ENCODE measurements at regions not wholly inside any gene's neighbourhood (a gene's known extent, or its start where the extent isn't known, plus 50 kb on each side); places are given as distances from the start of the nearest gene placed in this dataset.

DNA sequence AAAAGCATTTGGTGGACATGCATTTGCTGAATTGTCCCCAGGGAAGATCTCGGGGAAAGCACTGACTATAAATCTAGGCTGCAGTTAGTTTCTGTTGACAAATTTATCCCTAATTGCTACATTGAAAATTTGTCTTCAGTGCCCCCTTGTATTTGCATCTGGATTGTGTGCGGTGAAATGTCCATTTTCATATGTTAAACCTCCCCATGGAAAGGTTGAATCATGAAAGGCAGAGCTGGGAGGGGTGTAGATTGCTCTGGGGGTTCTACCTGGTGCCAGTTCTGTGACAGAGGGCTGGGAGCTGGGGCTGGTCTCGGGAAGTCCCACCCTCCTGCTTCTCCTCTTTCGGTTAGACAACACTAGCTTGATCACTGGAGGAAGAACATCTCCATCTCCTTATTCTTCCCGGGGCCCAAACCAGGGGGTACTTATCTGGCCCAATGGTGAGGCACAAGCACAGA is 101.9 kb downstream of the GADD45G start:
- Mint-ChIP-seq H3K27me3 (ENCODE audit: insufficient read depth, unreplicated experiment) (no peaks in the 10 kb centered on the region), H3K4me3 (ENCODE audit: unreplicated experiment) (no peak overlapping the region), H3K27ac (ENCODE audit: unreplicated experiment) (no peak overlapping the region), H3K9me3 (ENCODE audit: unreplicated experiment) (no peaks in the 10 kb centered on the region), H3K4me1 (ENCODE audit: low read depth, unreplicated experiment) (no peaks in the 10 kb centered on the region), H3K36me3 (ENCODE audit: insufficient read depth, unreplicated experiment) (no peaks in the 10 kb centered on the region)
- Histone ChIP-seq H3K4me3 (ENCODE audit: low read depth, low read length) (no peak overlapping the region), H3K36me3 (ENCODE audit: control insufficient read depth, insufficient read depth, low read length) (no peaks in the 10 kb centered on the region), H3K9me3 (no peaks in the 10 kb centered on the region), H3K4me1 (no peaks in the 10 kb centered on the region), H3K27me3 (replicated peaks; ENCODE audit: control insufficient read depth, insufficient read depth, low read length) (no peaks in the 10 kb centered on the region)
- DNase-seq, result no peak
- TF ChIP-seq, protein P1, sequence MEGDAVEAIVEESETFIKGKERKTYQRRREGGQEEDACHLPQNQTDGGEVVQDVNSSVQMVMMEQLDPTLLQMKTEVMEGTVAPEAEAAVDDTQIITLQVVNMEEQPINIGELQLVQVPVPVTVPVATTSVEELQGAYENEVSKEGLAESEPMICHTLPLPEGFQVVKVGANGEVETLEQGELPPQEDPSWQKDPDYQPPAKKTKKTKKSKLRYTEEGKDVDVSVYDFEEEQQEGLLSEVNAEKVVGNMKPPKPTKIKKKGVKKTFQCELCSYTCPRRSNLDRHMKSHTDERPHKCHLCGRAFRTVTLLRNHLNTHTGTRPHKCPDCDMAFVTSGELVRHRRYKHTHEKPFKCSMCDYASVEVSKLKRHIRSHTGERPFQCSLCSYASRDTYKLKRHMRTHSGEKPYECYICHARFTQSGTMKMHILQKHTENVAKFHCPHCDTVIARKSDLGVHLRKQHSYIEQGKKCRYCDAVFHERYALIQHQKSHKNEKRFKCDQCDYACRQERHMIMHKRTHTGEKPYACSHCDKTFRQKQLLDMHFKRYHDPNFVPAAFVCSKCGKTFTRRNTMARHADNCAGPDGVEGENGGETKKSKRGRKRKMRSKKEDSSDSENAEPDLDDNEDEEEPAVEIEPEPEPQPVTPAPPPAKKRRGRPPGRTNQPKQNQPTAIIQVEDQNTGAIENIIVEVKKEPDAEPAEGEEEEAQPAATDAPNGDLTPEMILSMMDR (IDR thresholded peaks at IDR 0.05; ENCODE audit: insufficient read depth in 1 of 2, low read depth in 1 of 2, low read length in 1 of 2, severe bottlenecking in 1 of 2, unreplicated experiment in 1 of 2), result no peak
- ChIA-PET CTCF (no interaction called here), POLR2A (no interaction called here)
- no TSS peak for BruUV-seq (replicated peaks)
- intact Hi-C loops (cut with micrococcal nuclease; ENCODE audit: unreplicated experiment), result no loop called here

DNA sequence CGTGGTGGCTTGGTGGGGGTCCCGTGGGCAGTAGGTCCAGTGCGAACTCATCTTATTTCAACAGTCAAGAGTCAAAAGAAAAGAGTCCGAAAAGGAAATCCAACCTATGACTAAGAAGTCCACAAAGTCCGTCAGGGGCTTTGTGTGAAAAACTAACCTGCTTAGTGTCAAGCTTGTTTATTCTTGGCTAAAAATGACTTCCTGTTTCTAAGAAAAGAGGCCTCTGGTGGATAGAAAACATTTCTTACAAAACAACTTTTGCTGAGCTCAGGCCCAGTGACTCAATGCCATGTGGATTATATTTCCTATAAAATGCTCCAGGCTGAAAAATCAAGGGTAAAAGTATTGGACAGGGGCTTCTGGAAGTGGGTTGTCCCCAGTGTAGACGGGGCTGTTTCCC is 105.9 kb downstream of the GADD45G start:
- intact Hi-C loops (cut with micrococcal nuclease; ENCODE audit: unreplicated experiment), result no loop called here
- no peaks in the 10 kb centered on the region for H3K36me3 Mint-ChIP-seq (ENCODE audit: insufficient read depth, unreplicated experiment)
- H3K4me3 Mint-ChIP-seq (ENCODE audit: unreplicated experiment), result no peak overlapping the region
- no TSS peak for BruUV-seq (replicated peaks)
- H3K27me3 ChIP-seq (replicated peaks; ENCODE audit: control insufficient read depth, insufficient read depth, low read length), result no peaks in the 10 kb centered on the region
- H3K4me1 Mint-ChIP-seq (ENCODE audit: low read depth, unreplicated experiment), result no peaks in the 10 kb centered on the region
- TF ChIP-seq, protein P1 (IDR thresholded peaks at IDR 0.05; ENCODE audit: insufficient read depth in 1 of 2, low read depth in 1 of 2, low read length in 1 of 2, severe bottlenecking in 1 of 2, unreplicated experiment in 1 of 2), result no peak
- no peaks in the 10 kb centered on the region for H3K9me3 Mint-ChIP-seq (ENCODE audit: unreplicated experiment)
- H3K27me3 Mint-ChIP-seq (ENCODE audit: insufficient read depth, unreplicated experiment), result no peaks in the 10 kb centered on the region
- no peak overlapping the region for H3K27ac Mint-ChIP-seq (ENCODE audit: unreplicated experiment)
- no peak for DNase-seq
- no peaks in the 10 kb centered on the region for H3K36me3 ChIP-seq (ENCODE audit: control insufficient read depth, insufficient read depth, low read length)
- POLR2A ChIA-PET, result no interaction called here
- H3K4me1 ChIP-seq, result no peaks in the 10 kb centered on the region
- no peak overlapping the region for H3K4me3 ChIP-seq (ENCODE audit: low read depth, low read length)
- H3K9me3 ChIP-seq, result no peaks in the 10 kb centered on the region
- CTCF ChIA-PET, result no interaction called here

DNA sequence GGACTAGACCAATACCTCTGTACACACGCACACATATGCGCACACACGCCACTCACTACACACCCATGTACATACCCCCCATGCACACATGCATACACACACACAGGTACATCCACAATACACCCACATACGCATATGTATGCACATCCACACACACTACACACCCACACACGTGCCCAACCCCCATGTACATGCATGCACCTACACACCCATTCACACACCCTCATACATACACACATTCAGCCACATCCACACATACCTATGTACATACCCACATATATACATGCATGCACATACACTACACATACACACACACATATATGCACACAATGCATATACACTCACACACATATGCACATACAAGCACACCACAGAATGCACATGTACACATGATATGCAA is 107.1 kb downstream of the GADD45G start:
- no peaks in the 10 kb centered on the region for H3K36me3 ChIP-seq (ENCODE audit: control insufficient read depth, insufficient read depth, low read length)
- intact Hi-C loops (cut with micrococcal nuclease; ENCODE audit: unreplicated experiment), result no loop called here
- Mint-ChIP-seq H3K4me1 (ENCODE audit: low read depth, unreplicated experiment) (no peaks in the 10 kb centered on the region), H3K36me3 (ENCODE audit: insufficient read depth, unreplicated experiment) (no peaks in the 10 kb centered on the region), H3K27ac (ENCODE audit: unreplicated experiment) (no peak overlapping the region), H3K4me3 (ENCODE audit: unreplicated experiment) (no peak overlapping the region), H3K9me3 (ENCODE audit: unreplicated experiment) (no peaks in the 10 kb centered on the region), H3K27me3 (ENCODE audit: insufficient read depth, unreplicated experiment) (no peaks in the 10 kb centered on the region)
- CTCF ChIA-PET, result no interaction called here
- H3K4me3 ChIP-seq (ENCODE audit: low read depth, low read length), result no peak overlapping the region
- H3K4me1 ChIP-seq, result no peaks in the 10 kb centered on the region
- TF ChIP-seq, protein P1 (IDR thresholded peaks at IDR 0.05; ENCODE audit: insufficient read depth in 1 of 2, low read depth in 1 of 2, low read length in 1 of 2, severe bottlenecking in 1 of 2, unreplicated experiment in 1 of 2), result no peak
- no TSS peak for BruUV-seq (replicated peaks)
- H3K9me3 ChIP-seq, result no peaks in the 10 kb centered on the region
- no peak for DNase-seq
- POLR2A ChIA-PET, result no interaction called here
- H3K27me3 ChIP-seq (replicated peaks; ENCODE audit: control insufficient read depth, insufficient read depth, low read length), result no peaks in the 10 kb centered on the region

Data from Caco-2 (cell line).